Gastroesophageal sphincter (tissue), 4 donors: ENCODE measurements at regions not wholly inside any gene's neighbourhood (a gene's known extent, or its start where the extent isn't known, plus 50 kb on each side); places are given as distances from the start of the nearest gene placed in this dataset.

Source experiments
- ATAC-seq: fragments of 150-250 bp; one replicate; pipeline ENCODE4 v1.9.1; 2016; ENCODE audit warnings: mild to moderate bottlenecking, moderate library complexity
- H3K27ac ChIP-seq, 4 donors: fragments of 200-600 bp; sonication (generic) in 3 of 4; 1 replicate in 3 of 4; 2 replicates in 1 of 4; pipeline ENCODE4 v1.5.1; 2016 to 2019
- H3K27me3 ChIP-seq: fragments of 200-600 bp; sonication (generic); one replicate; pipeline ENCODE4 v1.5.1; 2019
- H3K36me3 ChIP-seq, 2 donors: fragments of 200-600 bp; sonication (generic); one replicate each; pipeline ENCODE4 v1.5.1; 2019; ENCODE audit warnings: control low read depth in 1 of 2
- H3K4me1 ChIP-seq, 3 donors: fragments of 200-600 bp; sonication (generic); 1 replicate in 2 of 3; 2 replicates in 1 of 3; pipeline ENCODE4 v1.5.1; 2016 to 2019; ENCODE audit warnings: control low read depth in 2 of 3
- H3K4me3 ChIP-seq, 2 donors: fragments of 200-600 bp; sonication (generic); one replicate each; pipeline ENCODE4 v1.5.1; 2019; ENCODE audit warnings: mild to moderate bottlenecking in 1 of 2, moderate library complexity in 1 of 2
- H3K9me3 ChIP-seq, 3 donors: fragments of 200-600 bp; sonication (generic); one replicate each; pipeline ENCODE4 v1.5.1; 2017 to 2019; ENCODE audit warnings: control low read depth in 2 of 3
- CTCF ChIP-seq, 4 experiments: fragments of 200-600 bp in 2 of 4; fragments of 450-650 bp in 2 of 4; sonication (generic) in 1 of 4; IDR thresholded peaks; one replicate each; pipeline ENCODE4 v1.5.1; 2017 to 2019; ENCODE audit warnings: antibody characterized with exemption in 4 of 4, mild to moderate bottlenecking in 2 of 4, moderate library complexity in 2 of 4
- EP300 ChIP-seq: sonication (generic); formaldehyde crosslinking; IDR thresholded peaks from one replicate; pipeline ENCODE4 v1.6.1; 2017; ENCODE audit warnings: antibody characterized with exemption, mild to moderate bottlenecking
- POLR2A ChIP-seq, 2 donors: fragments of 450-650 bp; IDR thresholded peaks; one replicate each; pipeline ENCODE4 v1.6.1; 2017; ENCODE audit warnings: antibody characterized with exemption in 2 of 2, mild to moderate bottlenecking in 2 of 2, moderate library complexity in 1 of 2
- POLR2AphosphoS5 ChIP-seq: sonication (generic); formaldehyde crosslinking; IDR thresholded peaks from one replicate; pipeline ENCODE4 v1.6.1; 2017; ENCODE audit warnings: antibody characterized with exemption
- whole genome bisulfite sequencing, 2 donors: methylation state at CpG; one replicate each; pipeline ENCODE4 v1.1.5; 2018; ENCODE audit warnings: low coverage in 1 of 2; 5-methylcytosine and 5-hydroxymethylcytosine counted together

DNA sequence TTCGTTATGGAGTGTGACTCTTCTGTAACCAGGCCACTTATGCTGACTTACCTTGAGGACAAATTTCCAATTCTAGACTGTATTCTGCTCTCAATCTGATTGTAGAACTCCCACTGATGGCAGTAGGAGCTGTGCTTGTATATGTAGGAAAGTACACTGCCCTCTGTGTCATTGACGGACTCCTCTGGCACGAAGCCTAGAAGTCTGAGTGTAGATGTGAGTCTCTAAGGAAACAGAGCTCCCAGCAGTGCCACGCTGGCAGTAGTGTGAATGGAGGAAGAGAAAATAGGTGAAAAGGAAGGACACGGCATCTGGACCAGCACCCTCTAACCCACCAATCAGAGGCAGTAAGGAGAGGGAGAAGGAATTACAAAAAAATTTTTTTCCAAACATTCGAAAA lies 130.4 kb upstream of the ADGRL2 start:
- 21 to 22% methylated on average over 6 of the region's 6 CpGs for WGBS, 2 donors
- H3K9me3 ChIP-seq = no peaks in the 10 kb centered on the region
- no peaks in the 10 kb centered on the region for H3K36me3 ChIP-seq
- peaks cover 2 to 22% (median 12%) of the 10 kb centered on the region in 3 donors for H3K4me1 ChIP-seq
- H3K27me3 ChIP-seq = no peaks in the 10 kb centered on the region
- H3K27ac ChIP-seq = peak overlapping the region in 3 of 4 donors; percentile 56 to 59 (median 59)
- TF ChIP-seq POLR2AphosphoS5 (peak; percentile 46), EP300 (no peak), CTCF (IDR thresholded peaks at IDR 0.05) (no peak), POLR2A (IDR thresholded peaks at IDR 0.05) (no peak)
- peak; percentile 82 for ATAC-seq
- no peak overlapping the region for H3K4me3 ChIP-seq

DNA sequence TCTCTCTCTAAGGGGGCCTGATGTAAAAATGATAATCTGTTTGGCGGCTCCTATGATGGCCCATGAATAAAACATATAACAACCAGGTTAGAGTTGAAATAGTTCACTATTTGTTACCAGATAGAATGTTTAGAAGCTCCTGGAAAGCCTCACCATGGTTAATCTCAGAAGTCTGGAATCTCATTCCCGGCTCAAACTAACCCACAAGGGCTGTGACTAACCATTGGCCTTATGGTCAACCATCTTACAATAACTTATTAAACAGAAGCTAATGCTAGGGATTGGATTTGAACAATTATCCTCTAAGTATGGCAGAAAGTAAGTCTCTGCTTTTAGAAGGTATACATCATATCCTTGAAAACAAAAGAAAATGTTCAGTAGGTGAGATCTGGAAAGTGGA lies 134.1 kb upstream of the ADGRL2 start:
- TF ChIP-seq CTCF (IDR thresholded peaks at IDR 0.05) = no peak
- TF ChIP-seq EP300 = no peak
- TF ChIP-seq POLR2AphosphoS5 = no peak
- TF ChIP-seq POLR2A (IDR thresholded peaks at IDR 0.05) = no peak
- peaks cover 2 to 21% (median 12%) of the 10 kb centered on the region in 3 donors for H3K4me1 ChIP-seq
- no peaks in the 10 kb centered on the region for H3K36me3 ChIP-seq
- H3K27me3 ChIP-seq = no peaks in the 10 kb centered on the region
- H3K4me3 ChIP-seq = no peak overlapping the region
- WGBS, 2 donors = 83 to 92% methylated on average over 2 of the region's 2 CpGs
- no peaks in the 10 kb centered on the region for H3K9me3 ChIP-seq
- no peak overlapping the region for H3K27ac ChIP-seq
- no peak for ATAC-seq

GRCh38 chr1:81664341-81664740 lies 136.4 kb upstream of the ADGRL2 start:
- peaks cover 0 to 17% (median 0%) of the 10 kb centered on the region in 3 donors for H3K4me1 ChIP-seq
- ATAC-seq = no peak
- no peak overlapping the region for H3K27ac ChIP-seq
- no peaks in the 10 kb centered on the region for H3K9me3 ChIP-seq
- WGBS, 2 donors = 53 to 55% methylated on average over 1 of the region's 1 CpG
- TF ChIP-seq POLR2AphosphoS5 = no peak
- TF ChIP-seq CTCF (IDR thresholded peaks at IDR 0.05) = no peak
- no peak for TF ChIP-seq EP300
- no peak for TF ChIP-seq POLR2A (IDR thresholded peaks at IDR 0.05)
- no peak overlapping the region for H3K4me3 ChIP-seq
- H3K36me3 ChIP-seq = no peaks in the 10 kb centered on the region
- no peaks in the 10 kb centered on the region for H3K27me3 ChIP-seq

DNA sequence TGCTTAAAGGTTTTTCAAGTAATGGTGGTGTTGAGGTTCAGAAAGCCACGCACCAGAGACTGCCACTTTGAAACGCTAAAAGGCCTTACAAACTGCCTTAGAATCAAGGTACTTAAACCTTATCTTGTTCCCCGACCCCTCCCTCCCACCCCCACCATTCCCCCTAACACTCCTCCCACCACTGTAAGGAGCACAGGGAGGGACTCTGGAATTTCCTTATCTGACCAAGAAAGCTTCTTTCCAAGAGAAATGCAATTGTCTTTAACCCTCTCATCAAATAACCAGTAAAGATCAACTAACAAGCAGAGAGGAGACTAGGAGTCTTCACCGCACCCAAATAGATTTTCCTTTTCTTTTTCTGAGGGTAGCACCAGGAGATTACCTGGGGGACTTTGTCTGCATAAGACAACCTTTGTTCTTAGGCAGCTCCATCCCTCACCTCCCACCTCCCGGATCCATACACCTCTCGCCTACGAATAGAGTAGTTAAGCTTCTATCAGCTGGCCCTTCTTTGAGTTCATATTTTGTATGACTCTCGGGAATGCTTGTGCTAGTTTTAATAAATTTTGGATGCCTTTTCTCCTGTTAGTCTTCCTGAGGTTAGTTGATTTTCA lies 137.7 kb upstream of the ADGRL2 start:
- no peaks in the 10 kb centered on the region for H3K36me3 ChIP-seq
- no peak for ATAC-seq
- 80 to 90% methylated on average over 4 to 8 of the region's 8 CpGs for WGBS, 2 donors
- no peaks in the 10 kb centered on the region for H3K9me3 ChIP-seq
- no peak overlapping the region for H3K4me3 ChIP-seq
- no peak overlapping the region for H3K27ac ChIP-seq
- no peaks in the 10 kb centered on the region for H3K27me3 ChIP-seq
- TF ChIP-seq POLR2A (IDR thresholded peaks at IDR 0.05) (no peak), EP300 (no peak), POLR2AphosphoS5 (no peak), CTCF (IDR thresholded peaks at IDR 0.05) (no peak)
- H3K4me1 ChIP-seq = peaks cover 0 to 17% (median 0%) of the 10 kb centered on the region in 3 donors

DNA sequence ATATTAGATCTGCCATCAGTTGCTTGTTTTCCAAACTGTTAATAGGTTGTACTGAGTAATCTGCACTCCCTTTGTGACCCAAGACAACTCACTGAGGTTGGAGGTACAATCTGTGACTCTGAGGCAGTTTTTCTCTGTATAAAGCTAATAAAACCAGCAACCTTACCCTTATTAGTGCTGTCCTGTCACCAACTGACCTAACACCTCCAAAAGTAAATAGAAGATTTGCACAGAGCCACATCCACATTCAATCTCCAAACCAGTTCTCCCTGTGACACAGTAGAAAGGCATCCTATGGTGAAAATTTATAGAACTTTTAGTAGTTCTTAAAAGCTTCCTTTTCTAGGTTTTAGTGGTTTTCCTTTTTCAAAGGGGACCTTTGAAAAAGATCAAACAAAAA lies 140.4 kb upstream of the ADGRL2 start:
- H3K27ac ChIP-seq = peak overlapping the region in 3 of 4 donors; percentile 12 to 56 (median 36)

More for the DNA sequence above, 140.4 kb upstream of the ADGRL2 start:
- Histone ChIP-seq H3K4me3 (no peak overlapping the region), H3K27me3 (no peaks in the 10 kb centered on the region), H3K36me3 (no peaks in the 10 kb centered on the region), H3K4me1 (peaks cover 0 to 17% (median 0%) of the 10 kb centered on the region in 3 donors), H3K9me3 (no peaks in the 10 kb centered on the region)
- ATAC-seq = peak; percentile 31
- TF ChIP-seq POLR2A (IDR thresholded peaks at IDR 0.05) = no peak
